Loucy (cell line): ENCODE measurements at regions not wholly inside any gene's neighbourhood (a gene's known extent, or its start where the extent isn't known, plus 50 kb on each side); places are given as distances from the start of the nearest gene placed in this dataset.

ENCODE experiments used
- H2AFZ ChIP-seq: fragments of 200-600 bp; sonication (generic); 2 replicates; pipeline ENCODE4 v1.6.0; 2016; ENCODE audit warnings: antibody characterized with exemption, mild to moderate bottlenecking, low read length, moderate library complexity
- H3F3A ChIP-seq: fragments of 200-600 bp; 2 replicates; pipeline ENCODE4 v1.6.0; 2016; ENCODE audit warnings: antibody characterized with exemption, low read depth, mild to moderate bottlenecking
- H3K27me3 ChIP-seq: fragments of 200-600 bp; sonication (generic); 2 replicates; pipeline ENCODE4 v1.6.1; 2014; ENCODE audit warnings: low read length, mild to moderate bottlenecking; ENCODE audit not compliant: insufficient read depth, poor library complexity, severe bottlenecking
- H3K36me3 ChIP-seq: fragments of 200-600 bp; sonication (generic); 2 replicates; pipeline ENCODE4 v1.6.1; 2016; ENCODE audit warnings: low read length; ENCODE audit not compliant: insufficient read depth
- H3K4me1 ChIP-seq: fragments of 200-600 bp; sonication (generic); 2 replicates; pipeline ENCODE4 v1.5.1; 2014; ENCODE audit warnings: low read length, mild to moderate bottlenecking; ENCODE audit not compliant: insufficient read depth, poor library complexity, severe bottlenecking
- H3K4me2 ChIP-seq: fragments of 200-600 bp; sonication (generic); 2 replicates; pipeline ENCODE4 v1.6.0; 2014; ENCODE audit warnings: antibody characterized with exemption, low read length, low read depth, mild to moderate bottlenecking; ENCODE audit not compliant: poor library complexity, severe bottlenecking
- H3K4me3 ChIP-seq: fragments of 200-600 bp; sonication (generic); 2 replicates; pipeline ENCODE4 v1.5.1; 2014; ENCODE audit warnings: low read length, mild to moderate bottlenecking, mixed read lengths; ENCODE audit not compliant: poor library complexity, severe bottlenecking
- H3K79me2 ChIP-seq: fragments of 200-600 bp; sonication (generic); 2 replicates; pipeline ENCODE4 v1.6.1; 2014; ENCODE audit warnings: low read length; ENCODE audit not compliant: insufficient read depth
- H3K9ac ChIP-seq: fragments of 200-600 bp; sonication (generic); 2 replicates; pipeline ENCODE4 v1.6.0; 2014; ENCODE audit warnings: mild to moderate bottlenecking, low read depth, low read length, moderate library complexity; ENCODE audit not compliant: poor library complexity, severe bottlenecking
- H3K9me2 ChIP-seq: fragments of 200-600 bp; sonication (generic); replicated peaks from 2 replicates; pipeline ENCODE4 v1.6.1; 2016; ENCODE audit warnings: low read depth, low read length, mixed read lengths
- H3K9me3 ChIP-seq: fragments of 200-600 bp; sonication (generic); 2 replicates; pipeline ENCODE4 v1.6.1; 2014; ENCODE audit warnings: mild to moderate bottlenecking, antibody characterized with exemption, low read length, low read depth; ENCODE audit not compliant: insufficient read depth
- H4K20me1 ChIP-seq: fragments of 200-600 bp; sonication (generic); 2 replicates; pipeline ENCODE4 v1.6.0; 2014; ENCODE audit warnings: antibody characterized with exemption, low read length, mild to moderate bottlenecking; ENCODE audit not compliant: insufficient read depth, poor library complexity, severe bottlenecking
- CTCF ChIP-seq: fragments of 200-600 bp; sonication (generic); conservative IDR thresholded peaks from 2 replicates; pipeline ENCODE4 v1.5.1; 2014; ENCODE audit warnings: mild to moderate bottlenecking, antibody characterized with exemption, low read length
- EZH2phosphoT487 ChIP-seq: fragments of 200-600 bp; IDR thresholded peaks from 2 replicates; pipeline ENCODE4 v1.6.1; 2018; ENCODE audit warnings: antibody characterized with exemption, mild to moderate bottlenecking, moderate library complexity, borderline replicate concordance

GRCh38 chr1:213744780-213745179, 243.0 kb upstream of the PROX1 start:
- no peak for TF ChIP-seq CTCF
- TF ChIP-seq EZH2phosphoT487: no peak
- H2AFZ ChIP-seq: no peak overlapping the region

GRCh38 chr1:213745451-213745850, 242.3 kb upstream of the PROX1 start:
- Histone ChIP-seq H3K9ac (no peak overlapping the region), H3K4me1 (no peaks in the 10 kb centered on the region), H3K9me2 (no peaks in the 10 kb centered on the region), H3K4me3 (no peak overlapping the region), H4K20me1 (no peaks in the 10 kb centered on the region), H3F3A (no peaks in the 10 kb centered on the region), H3K36me3 (no peaks in the 10 kb centered on the region), H3K27me3 (no peaks in the 10 kb centered on the region), H2AFZ (no peak overlapping the region), H3K79me2 (no peaks in the 10 kb centered on the region), H3K4me2 (no peak overlapping the region), H3K9me3 (no peaks in the 10 kb centered on the region)
- TF ChIP-seq EZH2phosphoT487 (no peak), CTCF (no peak)

More at GRCh38 chr1:213744780-213745179, 243.0 kb upstream of the PROX1 start:
- Histone ChIP-seq H3K4me3 (no peak overlapping the region), H3K4me1 (no peaks in the 10 kb centered on the region), H3F3A (no peaks in the 10 kb centered on the region), H3K4me2 (no peak overlapping the region), H3K9ac (no peak overlapping the region), H3K36me3 (no peaks in the 10 kb centered on the region), H3K9me2 (no peaks in the 10 kb centered on the region), H3K79me2 (no peaks in the 10 kb centered on the region), H4K20me1 (no peaks in the 10 kb centered on the region), H3K27me3 (no peaks in the 10 kb centered on the region), H3K9me3 (no peaks in the 10 kb centered on the region)

GRCh38 chr1:213749558-213749957, 238.2 kb upstream of the PROX1 start:
- Histone ChIP-seq H3K9ac (no peak overlapping the region), H3K4me1 (no peaks in the 10 kb centered on the region), H3F3A (no peaks in the 10 kb centered on the region), H3K9me2 (no peaks in the 10 kb centered on the region), H3K27me3 (no peaks in the 10 kb centered on the region), H3K4me2 (no peak overlapping the region), H3K4me3 (no peak overlapping the region), H3K79me2 (no peaks in the 10 kb centered on the region), H4K20me1 (no peaks in the 10 kb centered on the region), H3K36me3 (no peaks in the 10 kb centered on the region), H3K9me3 (no peaks in the 10 kb centered on the region), H2AFZ (no peak overlapping the region)
- no peak for TF ChIP-seq EZH2phosphoT487
- no peak for TF ChIP-seq CTCF
